Neural cell (in vitro differentiated cells): ENCODE measurements at regions not wholly inside any gene's neighbourhood (a gene's known extent, or its start where the extent isn't known, plus 50 kb on each side); places are given as distances from the start of the nearest gene placed in this dataset.

ENCODE experiments used
- EP300 ChIP-seq: fragments of 450-650 bp; conservative IDR thresholded peaks from 2 replicates; pipeline ENCODE4 v1.6.1; 2014; ENCODE audit warnings: antibody characterized with exemption, mild to moderate bottlenecking, moderate library complexity; ENCODE audit not compliant: poor library complexity, severe bottlenecking
- EZH2 ChIP-seq: fragments of 200-600, 300-800 bp; shearing (Covaris generic), sonication (generic); IDR thresholded peaks from 2 replicates; pipeline ENCODE4 v1.6.1; 2014; ENCODE audit warnings: antibody characterized with exemption, low read length, borderline replicate concordance, mild to moderate bottlenecking; ENCODE audit not compliant: insufficient read depth, poor library complexity, severe bottlenecking
- POLR2AphosphoS5 ChIP-seq: IDR thresholded peaks from 2 replicates; pipeline ENCODE4 v1.6.1; 2012
- RAD21 ChIP-seq: fragments of 450-650 bp; conservative IDR thresholded peaks from 2 replicates; pipeline ENCODE4 v1.6.1; 2014; ENCODE audit warnings: antibody characterized with exemption, mild to moderate bottlenecking, moderate library complexity
- SMC3 ChIP-seq: fragments of 450-650 bp; conservative IDR thresholded peaks from 2 replicates; pipeline ENCODE4 v1.6.1; 2014; ENCODE audit warnings: antibody characterized with exemption, mild to moderate bottlenecking, moderate library complexity; ENCODE audit not compliant: poor library complexity
- TAF1 ChIP-seq: IDR thresholded peaks from 2 replicates; pipeline ENCODE4 v1.6.1; 2012; ENCODE audit warnings: low read depth
- TF ChIP-seq, protein P1 (sequence below): fragments of 450-650 bp; IDR thresholded peaks from 2 replicates; pipeline ENCODE4 v1.5.1; 2014; ENCODE audit warnings: antibody characterized with exemption, mild to moderate bottlenecking, moderate library complexity; ENCODE audit not compliant: poor library complexity, severe bottlenecking
- TF ChIP-seq, protein P2 (sequence below): IDR thresholded peaks from 2 replicates; pipeline ENCODE4 v1.6.1; 2012; ENCODE audit warnings: borderline replicate concordance

DNA sequence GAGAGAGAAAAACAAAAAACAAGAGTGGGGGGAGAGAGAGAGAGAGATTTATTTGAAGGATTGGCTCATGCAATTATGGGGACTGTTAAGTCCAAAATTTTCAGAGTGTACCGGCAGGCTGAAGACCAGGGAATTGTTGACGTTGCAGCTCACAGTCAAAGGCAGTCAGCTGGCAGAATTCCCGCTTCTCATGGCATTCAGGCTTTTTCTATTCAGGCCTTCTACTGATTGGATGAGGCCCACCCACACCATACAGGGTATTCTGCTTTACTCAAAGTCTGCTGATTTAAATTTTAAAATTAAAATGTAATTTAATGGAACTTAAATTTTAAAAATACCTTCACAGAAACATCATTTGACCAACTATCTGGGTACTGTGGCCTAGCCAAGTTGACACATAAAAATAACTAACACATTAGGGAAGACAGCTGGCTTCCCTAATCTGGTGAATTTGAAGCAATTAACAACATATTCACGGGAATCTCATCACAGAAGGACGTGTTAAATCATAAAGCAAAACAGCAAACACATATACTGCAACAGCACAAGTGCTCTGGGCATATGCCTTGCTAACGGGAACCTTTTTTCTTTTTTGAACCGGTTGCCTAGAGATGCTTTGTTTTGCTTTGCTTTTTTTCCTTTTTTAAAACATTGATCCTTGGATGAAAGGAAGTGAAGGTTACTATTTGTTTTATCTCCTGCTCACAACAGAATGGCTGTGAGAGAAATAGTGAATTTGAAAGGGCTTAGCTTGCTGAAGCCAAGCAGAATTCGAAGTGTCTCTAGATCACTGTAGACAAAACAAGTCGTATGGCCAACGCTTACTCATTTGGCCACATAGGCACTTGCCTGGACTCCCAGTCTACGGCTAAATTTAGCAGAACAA lies 505.1 kb downstream of the IRS2 start:
- no peak for TF ChIP-seq POLR2AphosphoS5
- TF ChIP-seq, protein P1, sequence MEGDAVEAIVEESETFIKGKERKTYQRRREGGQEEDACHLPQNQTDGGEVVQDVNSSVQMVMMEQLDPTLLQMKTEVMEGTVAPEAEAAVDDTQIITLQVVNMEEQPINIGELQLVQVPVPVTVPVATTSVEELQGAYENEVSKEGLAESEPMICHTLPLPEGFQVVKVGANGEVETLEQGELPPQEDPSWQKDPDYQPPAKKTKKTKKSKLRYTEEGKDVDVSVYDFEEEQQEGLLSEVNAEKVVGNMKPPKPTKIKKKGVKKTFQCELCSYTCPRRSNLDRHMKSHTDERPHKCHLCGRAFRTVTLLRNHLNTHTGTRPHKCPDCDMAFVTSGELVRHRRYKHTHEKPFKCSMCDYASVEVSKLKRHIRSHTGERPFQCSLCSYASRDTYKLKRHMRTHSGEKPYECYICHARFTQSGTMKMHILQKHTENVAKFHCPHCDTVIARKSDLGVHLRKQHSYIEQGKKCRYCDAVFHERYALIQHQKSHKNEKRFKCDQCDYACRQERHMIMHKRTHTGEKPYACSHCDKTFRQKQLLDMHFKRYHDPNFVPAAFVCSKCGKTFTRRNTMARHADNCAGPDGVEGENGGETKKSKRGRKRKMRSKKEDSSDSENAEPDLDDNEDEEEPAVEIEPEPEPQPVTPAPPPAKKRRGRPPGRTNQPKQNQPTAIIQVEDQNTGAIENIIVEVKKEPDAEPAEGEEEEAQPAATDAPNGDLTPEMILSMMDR: no peak
- no peak for TF ChIP-seq EP300
- TF ChIP-seq, protein P2, sequence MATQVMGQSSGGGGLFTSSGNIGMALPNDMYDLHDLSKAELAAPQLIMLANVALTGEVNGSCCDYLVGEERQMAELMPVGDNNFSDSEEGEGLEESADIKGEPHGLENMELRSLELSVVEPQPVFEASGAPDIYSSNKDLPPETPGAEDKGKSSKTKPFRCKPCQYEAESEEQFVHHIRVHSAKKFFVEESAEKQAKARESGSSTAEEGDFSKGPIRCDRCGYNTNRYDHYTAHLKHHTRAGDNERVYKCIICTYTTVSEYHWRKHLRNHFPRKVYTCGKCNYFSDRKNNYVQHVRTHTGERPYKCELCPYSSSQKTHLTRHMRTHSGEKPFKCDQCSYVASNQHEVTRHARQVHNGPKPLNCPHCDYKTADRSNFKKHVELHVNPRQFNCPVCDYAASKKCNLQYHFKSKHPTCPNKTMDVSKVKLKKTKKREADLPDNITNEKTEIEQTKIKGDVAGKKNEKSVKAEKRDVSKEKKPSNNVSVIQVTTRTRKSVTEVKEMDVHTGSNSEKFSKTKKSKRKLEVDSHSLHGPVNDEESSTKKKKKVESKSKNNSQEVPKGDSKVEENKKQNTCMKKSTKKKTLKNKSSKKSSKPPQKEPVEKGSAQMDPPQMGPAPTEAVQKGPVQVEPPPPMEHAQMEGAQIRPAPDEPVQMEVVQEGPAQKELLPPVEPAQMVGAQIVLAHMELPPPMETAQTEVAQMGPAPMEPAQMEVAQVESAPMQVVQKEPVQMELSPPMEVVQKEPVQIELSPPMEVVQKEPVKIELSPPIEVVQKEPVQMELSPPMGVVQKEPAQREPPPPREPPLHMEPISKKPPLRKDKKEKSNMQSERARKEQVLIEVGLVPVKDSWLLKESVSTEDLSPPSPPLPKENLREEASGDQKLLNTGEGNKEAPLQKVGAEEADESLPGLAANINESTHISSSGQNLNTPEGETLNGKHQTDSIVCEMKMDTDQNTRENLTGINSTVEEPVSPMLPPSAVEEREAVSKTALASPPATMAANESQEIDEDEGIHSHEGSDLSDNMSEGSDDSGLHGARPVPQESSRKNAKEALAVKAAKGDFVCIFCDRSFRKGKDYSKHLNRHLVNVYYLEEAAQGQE: no peak
- TF ChIP-seq EZH2: no peak
- no peak for TF ChIP-seq RAD21
- TF ChIP-seq SMC3: no peak
- no peak for TF ChIP-seq TAF1
